ENCODE measurements at regions not wholly inside any gene's neighbourhood (a gene's known extent, or its start where the extent isn't known, plus 50 kb on each side); places are given as distances from the start of the nearest gene placed in this dataset.

DNA sequence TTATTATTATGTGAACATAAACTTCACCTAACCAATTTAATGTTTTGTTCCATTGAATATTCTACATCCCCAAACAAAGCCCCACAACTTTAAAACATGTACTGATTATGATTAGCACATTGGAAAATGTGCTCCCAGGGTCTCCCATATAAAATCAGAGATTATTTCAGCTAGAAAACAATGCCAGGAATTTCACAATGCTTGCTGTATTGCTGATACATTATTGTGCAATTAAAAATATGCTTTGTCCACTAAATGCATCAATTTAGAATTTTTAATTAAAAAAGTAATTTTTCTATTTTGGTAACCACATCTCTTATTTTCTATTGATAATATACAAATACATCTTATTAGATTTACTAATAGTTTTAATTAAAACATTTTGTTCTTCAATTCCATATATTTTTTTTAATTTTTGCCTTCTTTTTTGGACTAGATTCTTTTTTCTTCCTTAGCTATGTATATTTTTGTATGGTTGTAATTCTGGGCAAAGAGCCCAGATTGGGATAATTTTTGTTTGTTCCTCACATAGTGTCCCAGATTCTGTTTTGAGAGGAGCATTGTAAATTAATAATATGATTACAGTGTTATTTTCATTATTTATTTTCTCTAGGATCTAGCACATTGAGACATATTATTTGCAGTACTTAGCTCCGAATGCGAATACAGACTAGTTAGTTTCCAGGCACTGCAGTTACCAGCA lies 241.5 kb upstream of the CDH18 start:
- H3K27ac Mint-ChIP-seq, result no peak overlapping the region
- H3K36me3 Mint-ChIP-seq, result no peaks in the 10 kb centered on the region
- H3K4me3 Mint-ChIP-seq, result no peak overlapping the region
- H3K9me3 Mint-ChIP-seq, result peaks cover 0 to 9% (median 0%) of the 10 kb centered on the region in 3 donors
- H3K4me1 Mint-ChIP-seq, result no peaks in the 10 kb centered on the region
- H3K27me3 Mint-ChIP-seq, result no peaks in the 10 kb centered on the region

DNA sequence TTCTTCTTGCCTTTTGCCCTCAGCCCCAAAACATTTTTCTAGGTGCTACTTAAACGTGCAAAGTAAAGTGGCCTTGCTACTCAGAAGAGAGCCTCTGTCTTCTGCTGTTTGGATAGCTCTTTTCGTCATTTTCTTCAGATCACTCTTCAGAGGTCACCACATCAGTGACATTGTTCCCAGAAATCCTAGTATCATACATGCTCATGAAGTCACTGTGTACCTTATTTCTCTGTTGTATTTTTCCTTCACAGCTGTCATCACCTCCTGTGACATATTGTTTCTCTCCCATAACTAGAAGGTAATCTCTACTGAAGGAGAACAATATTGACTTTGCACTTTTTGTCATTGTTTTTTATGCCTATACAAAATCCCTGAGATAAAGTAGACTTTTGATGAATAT lies 237.0 kb upstream of the CDH18 start:
- peaks cover 0 to 11% (median 0%) of the 10 kb centered on the region in 3 donors for H3K9me3 Mint-ChIP-seq
- H3K27me3 Mint-ChIP-seq, result no peaks in the 10 kb centered on the region
- H3K4me3 Mint-ChIP-seq, result no peak overlapping the region
- no peak overlapping the region for H3K27ac Mint-ChIP-seq
- H3K4me1 Mint-ChIP-seq, result no peaks in the 10 kb centered on the region
- no peaks in the 10 kb centered on the region for H3K36me3 Mint-ChIP-seq

DNA sequence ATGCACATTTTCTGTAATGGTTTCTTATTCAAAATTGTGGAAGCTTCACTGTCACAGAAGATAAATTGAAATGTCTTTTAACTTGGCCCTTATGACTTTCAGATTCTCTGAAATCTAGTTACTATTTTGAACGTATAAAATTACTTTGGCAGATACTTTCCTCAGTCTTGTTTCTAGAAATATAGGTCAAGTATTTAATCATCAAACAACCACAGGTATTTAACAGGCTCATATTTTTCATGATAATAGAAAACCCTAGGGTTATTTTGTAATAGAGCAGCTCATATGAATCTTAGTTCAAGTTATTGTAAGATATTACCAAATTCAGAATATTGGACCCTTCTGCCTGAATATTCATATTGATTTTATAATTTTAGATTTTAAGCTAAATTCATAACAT lies 236.0 kb upstream of the CDH18 start:
- H3K27me3 Mint-ChIP-seq, result no peaks in the 10 kb centered on the region
- H3K27ac Mint-ChIP-seq, result no peak overlapping the region
- no peaks in the 10 kb centered on the region for H3K4me1 Mint-ChIP-seq
- H3K36me3 Mint-ChIP-seq, result no peaks in the 10 kb centered on the region
- H3K9me3 Mint-ChIP-seq, result peaks cover 0 to 15% (median 0%) of the 10 kb centered on the region in 3 donors
- no peak overlapping the region for H3K4me3 Mint-ChIP-seq

DNA sequence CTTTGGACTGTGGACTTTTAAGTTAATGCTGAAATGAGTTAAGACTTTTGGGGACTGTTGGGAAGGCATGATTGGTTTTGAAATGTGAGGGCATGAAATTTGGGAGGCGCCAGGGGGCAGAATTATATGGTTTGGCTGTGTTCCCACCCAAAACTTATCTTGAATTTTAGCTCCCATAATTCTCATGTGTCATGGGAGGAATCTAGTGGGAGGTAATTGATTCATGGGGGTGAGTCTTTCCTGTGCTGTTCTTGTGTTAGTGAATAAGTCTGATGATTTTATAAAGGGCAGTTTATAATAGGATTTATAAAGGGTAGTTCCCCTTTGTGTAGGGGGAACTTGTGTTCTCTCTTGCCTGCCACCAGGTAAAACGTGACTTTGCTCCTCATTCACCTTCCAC lies 235.5 kb upstream of the CDH18 start:
- no peaks in the 10 kb centered on the region for H3K27me3 Mint-ChIP-seq
- no peak overlapping the region for H3K27ac Mint-ChIP-seq
- peaks cover 0 to 15% (median 3%) of the 10 kb centered on the region in 3 donors for H3K9me3 Mint-ChIP-seq
- H3K36me3 Mint-ChIP-seq, result no peaks in the 10 kb centered on the region
- no peak overlapping the region for H3K4me3 Mint-ChIP-seq
- no peaks in the 10 kb centered on the region for H3K4me1 Mint-ChIP-seq

DNA sequence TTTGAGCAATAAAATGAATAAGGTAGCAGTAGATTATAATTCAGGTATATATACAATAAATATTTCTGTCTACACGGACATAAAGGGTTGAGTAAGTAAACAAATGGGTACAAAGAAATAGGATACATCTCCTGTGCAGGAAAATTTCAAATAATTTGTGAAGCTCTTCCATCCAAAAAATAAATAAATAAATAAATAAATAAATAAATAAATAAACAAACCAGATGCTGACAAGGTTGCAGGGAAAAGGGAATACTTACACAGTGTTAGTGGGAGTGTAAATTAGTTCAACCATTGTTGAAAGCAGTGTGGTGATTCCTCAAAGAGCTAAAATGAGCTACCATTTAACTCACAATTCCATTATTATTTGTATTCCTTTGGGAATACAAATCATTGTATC lies 227.3 kb upstream of the CDH18 start:
- no peak overlapping the region for H3K4me3 Mint-ChIP-seq
- peaks cover 0 to 8% (median 4%) of the 10 kb centered on the region in 3 donors for H3K9me3 Mint-ChIP-seq

DNA sequence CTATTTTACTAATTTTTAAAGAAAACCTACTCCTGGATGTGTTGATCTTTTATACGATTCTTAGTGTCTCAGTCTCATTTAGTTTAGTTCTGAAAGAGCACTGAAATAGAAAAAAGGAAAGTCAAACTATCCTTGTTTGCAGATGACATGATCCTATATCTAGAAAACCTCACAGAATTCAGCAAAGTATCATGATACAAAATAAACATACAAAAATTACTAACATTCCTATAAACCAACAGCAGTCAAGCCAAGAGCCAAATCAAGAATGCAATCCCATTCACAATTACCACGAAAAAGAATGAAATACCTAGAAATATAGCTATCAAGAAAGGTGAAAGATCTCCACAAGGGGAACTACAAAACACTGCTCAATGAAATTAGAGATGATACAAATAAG lies 225.8 kb upstream of the CDH18 start:
- no peaks in the 10 kb centered on the region for H3K4me1 Mint-ChIP-seq
- H3K27ac Mint-ChIP-seq, result no peak overlapping the region
- no peak overlapping the region for H3K4me3 Mint-ChIP-seq
- no peaks in the 10 kb centered on the region for H3K36me3 Mint-ChIP-seq
- H3K9me3 Mint-ChIP-seq, result peaks cover 0 to 8% (median 0%) of the 10 kb centered on the region in 3 donors
- no peaks in the 10 kb centered on the region for H3K27me3 Mint-ChIP-seq

More for the DNA sequence above, 227.3 kb upstream of the CDH18 start:
- H3K4me1 Mint-ChIP-seq, result no peaks in the 10 kb centered on the region
- no peaks in the 10 kb centered on the region for H3K27me3 Mint-ChIP-seq
- no peaks in the 10 kb centered on the region for H3K36me3 Mint-ChIP-seq
- no peak overlapping the region for H3K27ac Mint-ChIP-seq

DNA sequence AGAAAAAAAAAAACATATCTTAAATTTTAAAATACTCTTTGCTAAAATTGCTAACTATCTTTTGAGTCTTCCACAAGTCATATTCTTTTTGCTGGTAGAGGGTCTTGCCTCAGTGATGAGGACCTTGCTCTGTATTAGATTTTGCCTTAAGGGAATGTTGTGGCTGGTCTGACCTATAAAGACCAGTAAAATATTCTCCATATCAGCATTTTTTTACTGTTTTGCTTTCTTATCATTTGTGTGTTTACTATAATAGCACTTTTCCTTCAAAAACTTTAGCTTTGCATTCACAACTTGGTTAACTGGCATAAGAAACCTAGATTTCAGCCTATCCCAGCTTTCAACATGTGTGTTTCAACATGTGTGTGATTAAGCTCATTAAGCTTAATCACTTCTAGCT lies 224.7 kb upstream of the CDH18 start:
- Mint-ChIP-seq H3K4me1 (no peaks in the 10 kb centered on the region), H3K36me3 (no peaks in the 10 kb centered on the region), H3K27ac (peak overlapping the region in 1 of 3 donors; percentile 28), H3K9me3 (peaks cover 0 to 5% (median 3%) of the 10 kb centered on the region in 3 donors), H3K4me3 (no peak overlapping the region), H3K27me3 (no peaks in the 10 kb centered on the region)

DNA sequence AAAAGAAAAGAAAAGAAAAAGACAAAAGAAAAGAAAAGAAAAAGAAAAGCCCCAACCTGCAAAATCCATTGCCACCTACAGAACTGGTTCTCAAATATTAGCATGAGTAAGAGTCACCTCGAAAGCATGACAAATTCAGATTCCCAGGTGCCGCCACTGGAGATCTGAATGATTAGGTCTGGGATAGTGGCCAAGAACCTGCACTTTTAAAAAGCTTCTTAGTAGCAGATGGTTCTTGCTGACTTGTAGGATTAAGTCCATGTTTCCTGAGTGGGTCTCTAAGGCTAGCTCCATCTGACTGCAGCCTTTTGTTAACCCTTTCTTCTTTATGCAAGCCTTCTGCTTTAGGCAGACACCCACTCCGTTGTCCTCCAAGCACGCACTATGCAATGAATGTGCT lies 178.5 kb upstream of the CDH18 start:
- Mint-ChIP-seq H3K4me1 (no peaks in the 10 kb centered on the region), H3K27ac (no peak overlapping the region), H3K36me3 (no peaks in the 10 kb centered on the region), H3K27me3 (no peaks in the 10 kb centered on the region), H3K9me3 (peaks cover 1 to 4% (median 3%) of the 10 kb centered on the region in 3 donors), H3K4me3 (no peak overlapping the region)

DNA sequence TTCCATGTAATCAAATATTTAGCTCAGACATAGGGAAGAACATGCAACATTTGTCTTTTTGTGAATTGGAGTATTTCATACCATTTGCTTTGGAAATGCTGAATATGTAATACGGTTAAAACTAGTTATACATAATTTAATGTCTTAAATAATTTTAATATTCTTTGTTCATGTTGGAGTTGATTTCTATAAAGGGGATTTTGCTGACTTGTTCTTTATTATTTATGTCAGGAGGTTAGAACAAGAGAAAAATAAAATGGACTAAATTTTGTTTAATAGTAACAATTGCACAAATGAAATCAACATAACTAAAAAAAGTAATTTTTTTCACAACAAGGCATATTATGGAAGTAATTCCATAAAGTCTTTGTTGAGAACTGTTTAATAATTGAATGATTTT lies 170.0 kb upstream of the CDH18 start:
- peaks cover 0 to 2% (median 1%) of the 10 kb centered on the region in 3 donors for H3K9me3 Mint-ChIP-seq
- H3K27ac Mint-ChIP-seq, result no peak overlapping the region
- H3K4me1 Mint-ChIP-seq, result no peaks in the 10 kb centered on the region
- H3K36me3 Mint-ChIP-seq, result no peaks in the 10 kb centered on the region
- H3K4me3 Mint-ChIP-seq, result no peak overlapping the region
- H3K27me3 Mint-ChIP-seq, result no peaks in the 10 kb centered on the region

DNA sequence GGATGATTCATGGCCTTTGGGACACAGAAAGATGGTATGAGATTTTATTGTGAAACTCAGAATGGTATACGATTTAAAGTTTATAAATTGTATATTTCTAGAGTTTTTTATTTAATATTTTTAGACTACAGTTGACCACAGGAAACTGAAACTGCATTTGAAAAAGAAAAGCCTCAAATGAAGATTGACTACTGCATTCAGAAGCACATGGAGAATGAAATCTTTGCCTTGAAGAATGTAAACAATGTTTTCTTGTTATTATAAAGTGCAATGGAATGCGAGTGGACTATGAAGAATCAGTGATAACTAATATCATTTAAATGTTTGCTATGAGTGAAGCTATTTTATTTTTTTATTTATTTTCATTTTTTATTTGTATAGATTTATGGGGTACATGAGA lies 169.1 kb upstream of the CDH18 start:
- Mint-ChIP-seq H3K27me3 (no peaks in the 10 kb centered on the region), H3K4me1 (no peaks in the 10 kb centered on the region), H3K9me3 (peaks cover 0 to 2% (median 1%) of the 10 kb centered on the region in 3 donors), H3K27ac (no peak overlapping the region), H3K4me3 (no peak overlapping the region), H3K36me3 (no peaks in the 10 kb centered on the region)

DNA sequence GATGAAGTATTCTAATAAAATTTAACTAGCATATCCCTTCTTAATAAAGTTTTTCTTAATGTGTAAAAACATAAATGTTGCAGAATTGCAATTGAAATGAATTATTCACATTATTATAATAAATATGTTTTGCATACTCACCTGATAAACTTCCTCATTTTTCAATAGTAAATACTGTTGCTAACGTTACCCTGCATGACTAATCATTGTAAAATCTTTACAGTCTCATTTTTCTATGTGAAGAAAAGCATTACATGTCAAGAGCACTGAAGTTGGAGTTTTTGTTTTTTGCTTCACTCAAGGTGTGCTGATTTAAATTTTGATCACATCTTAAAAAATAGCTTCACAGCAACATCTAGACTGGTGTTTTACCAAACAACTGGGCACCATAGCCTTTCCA lies 157.2 kb upstream of the CDH18 start:
- H3K27ac Mint-ChIP-seq, result no peak overlapping the region
- H3K36me3 Mint-ChIP-seq, result no peaks in the 10 kb centered on the region
- no peaks in the 10 kb centered on the region for H3K4me1 Mint-ChIP-seq
- H3K9me3 Mint-ChIP-seq, result peaks cover 0 to 13% (median 2%) of the 10 kb centered on the region in 3 donors
- H3K4me3 Mint-ChIP-seq, result no peak overlapping the region
- H3K27me3 Mint-ChIP-seq, result no peaks in the 10 kb centered on the region

DNA sequence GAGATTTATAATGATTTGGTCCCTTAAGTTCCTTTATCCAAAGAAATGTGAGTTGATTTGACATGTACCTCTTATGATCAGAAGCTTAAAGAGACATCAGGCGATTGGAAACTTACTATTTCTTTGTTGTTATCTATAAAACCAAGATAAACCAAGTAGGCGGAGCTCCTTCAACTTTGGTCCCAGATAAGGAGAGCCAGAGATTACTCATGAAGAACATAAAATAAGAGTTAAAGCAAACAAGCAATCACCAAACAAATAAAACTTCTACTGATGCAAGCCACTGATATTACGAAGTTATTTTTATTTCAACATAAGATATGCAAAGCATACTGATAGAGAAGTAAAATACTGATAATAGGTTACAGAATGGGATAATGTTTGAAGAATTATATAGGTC lies 141.5 kb upstream of the CDH18 start:
- Mint-ChIP-seq H3K36me3 (no peaks in the 10 kb centered on the region), H3K4me1 (no peaks in the 10 kb centered on the region), H3K27me3 (no peaks in the 10 kb centered on the region), H3K4me3 (no peak overlapping the region), H3K27ac (no peak overlapping the region), H3K9me3 (peaks cover 0 to 6% (median 3%) of the 10 kb centered on the region in 3 donors)

DNA sequence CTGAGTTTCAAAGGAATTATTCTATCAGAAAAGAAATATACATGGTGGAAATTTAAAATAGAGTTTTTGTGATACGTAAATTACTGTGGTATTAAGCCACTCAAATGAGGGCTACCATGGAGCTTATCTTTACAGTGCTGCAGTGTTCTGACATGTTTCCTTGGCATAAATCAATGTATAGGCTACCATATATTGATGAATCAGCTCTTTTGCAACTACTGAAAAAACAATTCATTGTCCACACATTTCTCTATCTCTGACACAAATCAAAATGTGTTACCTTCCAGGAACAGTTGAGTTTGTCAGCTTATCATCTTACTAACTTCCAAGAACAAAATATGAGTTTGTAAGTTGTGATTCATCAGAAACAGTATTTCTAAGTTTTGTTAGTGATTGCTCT lies 140.3 kb upstream of the CDH18 start:
- Mint-ChIP-seq H3K27ac (no peak overlapping the region), H3K4me3 (no peak overlapping the region), H3K27me3 (no peaks in the 10 kb centered on the region), H3K36me3 (no peaks in the 10 kb centered on the region), H3K4me1 (no peaks in the 10 kb centered on the region), H3K9me3 (peaks cover 0 to 6% (median 3%) of the 10 kb centered on the region in 3 donors)

DNA sequence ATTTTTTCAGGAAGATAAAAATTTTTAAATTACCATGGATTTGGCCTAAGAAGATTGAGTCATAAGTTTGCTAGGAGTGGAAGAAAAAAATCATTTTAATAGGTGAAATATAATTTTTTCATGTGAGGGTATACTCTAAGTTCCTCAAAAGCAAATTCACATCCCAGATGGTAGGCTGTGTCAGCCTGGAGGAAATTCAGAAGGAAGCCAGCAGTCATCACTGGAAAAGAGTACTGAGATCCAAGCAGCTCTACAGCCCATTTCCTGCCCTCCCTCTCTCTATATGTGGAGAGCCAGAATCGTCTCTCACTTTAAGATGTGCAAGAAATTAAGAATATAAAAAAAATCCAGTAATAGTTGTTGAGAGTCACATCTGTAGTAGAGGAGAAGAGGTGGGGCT lies 126.5 kb upstream of the CDH18 start:
- Mint-ChIP-seq H3K4me1 (no peaks in the 10 kb centered on the region), H3K27ac (no peak overlapping the region), H3K4me3 (no peak overlapping the region), H3K36me3 (no peaks in the 10 kb centered on the region), H3K9me3 (peaks cover 0 to 2% (median 0%) of the 10 kb centered on the region in 3 donors), H3K27me3 (no peaks in the 10 kb centered on the region)

DNA sequence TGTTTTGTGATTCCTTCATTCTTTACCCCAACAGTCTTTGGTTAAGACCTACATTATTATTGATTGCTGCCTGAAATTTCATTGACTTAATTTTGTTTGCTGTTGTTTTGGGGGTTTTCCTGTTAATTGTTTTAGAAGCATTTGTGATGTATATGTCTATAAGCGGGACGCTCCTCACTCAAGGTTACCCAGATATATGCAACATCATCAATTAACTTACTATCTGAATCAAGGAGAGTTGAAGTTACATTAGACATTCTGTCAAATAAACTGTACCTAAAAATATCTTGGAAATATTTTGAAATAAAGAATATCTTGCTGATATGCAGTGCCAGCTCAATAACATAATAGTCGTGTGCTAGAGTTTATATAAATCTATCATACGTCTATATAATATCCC lies 125.9 kb upstream of the CDH18 start:
- H3K36me3 Mint-ChIP-seq, result no peaks in the 10 kb centered on the region
- peaks cover 0 to 2% (median 0%) of the 10 kb centered on the region in 3 donors for H3K9me3 Mint-ChIP-seq
- H3K4me3 Mint-ChIP-seq, result no peak overlapping the region
- no peaks in the 10 kb centered on the region for H3K27me3 Mint-ChIP-seq
- no peaks in the 10 kb centered on the region for H3K4me1 Mint-ChIP-seq
- no peak overlapping the region for H3K27ac Mint-ChIP-seq

DNA sequence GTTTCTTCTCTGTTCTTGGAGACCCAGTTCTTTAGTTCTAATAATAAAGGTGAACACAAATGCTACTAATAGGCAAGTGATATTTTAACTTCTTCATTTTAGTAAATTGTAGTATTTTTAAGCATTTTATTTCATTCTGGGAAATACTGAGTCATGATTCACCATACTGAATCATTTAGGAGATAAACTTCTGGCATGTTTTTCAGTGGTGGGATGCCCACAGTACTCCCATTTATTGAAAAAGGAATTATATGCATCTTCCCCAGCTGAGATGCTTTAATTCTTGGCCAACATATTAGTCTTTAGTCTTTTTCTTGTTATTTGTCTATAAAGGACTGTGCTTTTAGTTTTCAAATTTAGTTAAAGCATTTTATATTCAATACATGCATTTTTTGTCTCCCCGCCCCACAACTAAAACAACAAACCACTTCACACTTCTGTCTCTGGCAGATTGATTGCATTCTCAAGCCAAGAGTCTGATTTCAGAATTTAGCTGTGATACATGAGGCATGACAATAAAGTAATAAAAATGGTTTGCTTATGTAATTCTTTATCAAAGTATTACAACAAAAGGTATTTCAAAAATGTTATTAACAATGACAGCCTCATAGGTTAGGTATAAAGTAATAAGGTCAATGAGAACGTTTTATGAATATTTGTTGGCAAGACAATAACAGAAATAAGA lies 125.2 kb upstream of the CDH18 start:
- Mint-ChIP-seq H3K4me3 (no peak overlapping the region), H3K27me3 (no peaks in the 10 kb centered on the region), H3K36me3 (no peaks in the 10 kb centered on the region), H3K9me3 (peaks cover 2 to 3% (median 2%) of the 10 kb centered on the region in 3 donors), H3K4me1 (no peaks in the 10 kb centered on the region), H3K27ac (no peak overlapping the region)
